WERI-Rb-1 (cell line): ENCODE measurements at regions not wholly inside any gene's neighbourhood (a gene's known extent, or its start where the extent isn't known, plus 50 kb on each side); places are given as distances from the start of the nearest gene placed in this dataset.
"Not testable (repeated sequence)": the region's sequence is repeated elsewhere in the genome, so short reads cannot be mapped to it uniquely, and the experiment has no call there.

Experiments
- DNase-seq: peaks from one replicate; pipeline ENCODE4 v3.0.0-alpha.2; 2020
- H3K27ac ChIP-seq: fragments of 250-450 bp; sonication (Bioruptor Pico); 2 replicates; pipeline ENCODE4 v1.5.1; 2020; ENCODE audit warnings: mild to moderate bottlenecking, moderate library complexity
- H3K27me3 ChIP-seq: fragments of 250-450 bp; sonication (Bioruptor Pico); 2 replicates; pipeline ENCODE4 v1.5.1; 2021; ENCODE audit warnings: mild to moderate bottlenecking, low read depth, moderate library complexity; ENCODE audit not compliant: insufficient read depth, severe bottlenecking
- H3K36me3 ChIP-seq: fragments of 250-450 bp; sonication (Bioruptor Pico); 2 replicates; pipeline ENCODE4 v1.5.1; 2020; ENCODE audit warnings: mild to moderate bottlenecking, moderate library complexity
- H3K4me3 ChIP-seq: 2 replicates; pipeline ENCODE4 v1.5.1; 2011; ENCODE audit warnings: low read depth, mild to moderate bottlenecking, control low read depth, low read length
- H3K9me3 ChIP-seq: fragments of 250-450 bp; sonication (Bioruptor Pico); 2 replicates; pipeline ENCODE4 v1.5.1; 2021; ENCODE audit warnings: mild to moderate bottlenecking, moderate library complexity; ENCODE audit not compliant: severe bottlenecking
- TF ChIP-seq, protein P1 (sequence below): IDR thresholded peaks from 2 replicates; pipeline ENCODE4 v1.5.1; 2011; ENCODE audit warnings: low read depth, mild to moderate bottlenecking, control low read depth, inconsistent platforms, low read length

DNA sequence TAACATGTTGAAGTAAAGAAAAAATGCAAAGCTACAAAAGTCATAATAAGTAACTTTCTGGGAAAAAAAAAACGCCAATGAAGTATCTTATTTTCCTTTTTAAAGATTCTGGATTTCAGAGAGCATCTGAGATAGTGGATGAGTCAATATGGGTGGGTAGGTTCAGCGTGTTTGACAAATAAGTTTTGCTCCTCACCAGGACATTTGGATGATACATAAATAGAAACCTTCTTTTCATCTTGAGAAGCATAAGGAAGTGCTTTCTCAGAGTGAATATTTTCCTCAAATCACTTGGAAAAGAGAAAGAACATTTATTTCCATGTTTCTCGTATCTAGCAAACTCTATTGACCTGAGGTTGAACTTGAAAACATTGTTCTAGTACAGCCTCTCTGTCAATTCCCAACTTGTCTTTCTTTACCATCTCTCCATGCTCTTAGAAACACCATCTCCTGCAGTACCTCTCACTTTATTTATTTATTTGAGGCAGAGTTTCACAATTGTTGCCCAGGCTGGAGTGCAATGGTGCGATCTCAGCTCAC is 463.2 kb downstream of the KLF5 start:
- TF ChIP-seq, protein P1, sequence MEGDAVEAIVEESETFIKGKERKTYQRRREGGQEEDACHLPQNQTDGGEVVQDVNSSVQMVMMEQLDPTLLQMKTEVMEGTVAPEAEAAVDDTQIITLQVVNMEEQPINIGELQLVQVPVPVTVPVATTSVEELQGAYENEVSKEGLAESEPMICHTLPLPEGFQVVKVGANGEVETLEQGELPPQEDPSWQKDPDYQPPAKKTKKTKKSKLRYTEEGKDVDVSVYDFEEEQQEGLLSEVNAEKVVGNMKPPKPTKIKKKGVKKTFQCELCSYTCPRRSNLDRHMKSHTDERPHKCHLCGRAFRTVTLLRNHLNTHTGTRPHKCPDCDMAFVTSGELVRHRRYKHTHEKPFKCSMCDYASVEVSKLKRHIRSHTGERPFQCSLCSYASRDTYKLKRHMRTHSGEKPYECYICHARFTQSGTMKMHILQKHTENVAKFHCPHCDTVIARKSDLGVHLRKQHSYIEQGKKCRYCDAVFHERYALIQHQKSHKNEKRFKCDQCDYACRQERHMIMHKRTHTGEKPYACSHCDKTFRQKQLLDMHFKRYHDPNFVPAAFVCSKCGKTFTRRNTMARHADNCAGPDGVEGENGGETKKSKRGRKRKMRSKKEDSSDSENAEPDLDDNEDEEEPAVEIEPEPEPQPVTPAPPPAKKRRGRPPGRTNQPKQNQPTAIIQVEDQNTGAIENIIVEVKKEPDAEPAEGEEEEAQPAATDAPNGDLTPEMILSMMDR, result no peak
- H3K4me3 ChIP-seq, result no peak overlapping the region
- no peak for DNase-seq
- H3K27ac ChIP-seq, result no peak overlapping the region
- H3K9me3 ChIP-seq, result no peaks in the 10 kb centered on the region
- no peaks in the 10 kb centered on the region for H3K36me3 ChIP-seq
- no peaks in the 10 kb centered on the region for H3K27me3 ChIP-seq

DNA sequence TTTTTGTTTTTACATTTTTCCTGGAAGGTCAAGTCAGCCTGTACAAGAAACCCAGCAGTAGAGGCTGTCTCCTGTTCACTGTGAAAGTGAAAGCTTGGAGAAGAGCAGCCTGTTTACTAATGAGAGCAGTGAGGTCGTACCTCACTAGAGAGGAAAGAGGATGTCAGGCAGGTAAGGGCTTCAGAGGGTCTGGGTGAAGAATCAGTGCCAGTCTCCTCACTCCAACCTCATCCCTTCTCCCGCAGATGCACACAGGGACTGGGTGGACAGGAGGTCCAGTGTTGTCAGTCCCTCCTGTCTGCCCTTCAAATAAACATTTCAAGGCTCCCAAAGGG is 462.5 kb downstream of the KLF5 start:
- no peaks in the 10 kb centered on the region for H3K36me3 ChIP-seq
- no peaks in the 10 kb centered on the region for H3K27me3 ChIP-seq
- no peak for DNase-seq
- no peaks in the 10 kb centered on the region for H3K9me3 ChIP-seq
- no peak overlapping the region for H3K27ac ChIP-seq
- TF ChIP-seq, protein P1, result no peak
- H3K4me3 ChIP-seq, result no peak overlapping the region

DNA sequence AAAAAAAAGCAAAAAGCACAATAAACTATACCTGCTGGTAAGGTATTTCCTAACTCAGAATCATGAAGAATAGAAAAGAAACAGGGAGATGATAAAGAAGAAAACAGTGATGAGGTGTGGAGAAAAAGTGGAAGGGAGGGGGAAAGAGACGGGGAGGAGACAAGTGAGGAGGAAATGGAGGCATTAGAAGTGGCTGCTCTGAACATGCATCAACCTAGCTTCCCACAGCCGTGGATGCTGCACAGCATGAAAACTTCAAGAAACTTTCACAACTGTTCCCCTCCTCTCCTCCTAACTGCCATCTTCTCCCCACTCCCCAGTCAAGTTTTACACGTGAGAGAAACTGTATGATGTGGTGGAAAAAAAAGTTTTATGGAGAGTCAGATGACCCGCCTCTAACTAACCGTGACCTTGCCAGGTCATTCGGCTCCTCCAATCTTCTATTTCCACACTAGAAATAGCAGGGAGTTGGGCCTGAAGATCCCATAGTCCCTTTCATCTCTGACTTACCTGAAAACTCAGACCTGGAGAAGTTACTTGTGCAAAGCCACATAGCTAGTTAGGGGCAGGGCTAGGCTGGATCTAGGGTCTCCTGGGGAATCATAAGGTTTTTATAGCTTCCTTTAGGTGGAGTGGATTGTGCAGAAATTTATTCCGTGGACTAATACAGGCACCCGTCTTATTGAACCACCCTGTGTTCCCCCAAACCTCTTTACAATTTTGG is 461.9 kb downstream of the KLF5 start:
- no peaks in the 10 kb centered on the region for H3K9me3 ChIP-seq
- no peak for DNase-seq
- TF ChIP-seq, protein P1, result no peak
- H3K36me3 ChIP-seq, result no peaks in the 10 kb centered on the region
- H3K4me3 ChIP-seq, result no peak overlapping the region
- H3K27me3 ChIP-seq, result no peaks in the 10 kb centered on the region
- no peak overlapping the region for H3K27ac ChIP-seq

DNA sequence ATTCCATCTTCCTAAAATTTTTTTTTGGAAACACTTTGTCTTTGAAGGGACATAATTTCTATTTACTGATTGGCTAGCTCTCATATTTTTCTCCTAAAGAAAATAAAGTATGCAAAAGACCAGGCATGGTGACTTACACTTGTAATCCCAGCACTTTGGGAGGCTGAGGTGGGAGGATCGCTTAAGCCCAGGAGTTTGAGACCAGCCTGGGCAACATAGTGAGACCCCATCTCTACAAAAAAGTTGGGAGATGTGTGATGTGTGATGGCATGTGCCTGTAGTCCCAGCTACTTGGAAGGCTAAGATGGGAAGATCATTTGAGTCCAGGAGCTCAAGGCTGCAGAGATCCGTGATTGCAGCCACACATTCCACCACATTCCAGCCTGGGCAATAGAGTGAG is 461.3 kb downstream of the KLF5 start:
- not testable (repeated sequence) for H3K27ac ChIP-seq, H3K9me3 ChIP-seq, H3K4me3 ChIP-seq, H3K36me3 ChIP-seq, DNase-seq, H3K27me3 ChIP-seq

DNA sequence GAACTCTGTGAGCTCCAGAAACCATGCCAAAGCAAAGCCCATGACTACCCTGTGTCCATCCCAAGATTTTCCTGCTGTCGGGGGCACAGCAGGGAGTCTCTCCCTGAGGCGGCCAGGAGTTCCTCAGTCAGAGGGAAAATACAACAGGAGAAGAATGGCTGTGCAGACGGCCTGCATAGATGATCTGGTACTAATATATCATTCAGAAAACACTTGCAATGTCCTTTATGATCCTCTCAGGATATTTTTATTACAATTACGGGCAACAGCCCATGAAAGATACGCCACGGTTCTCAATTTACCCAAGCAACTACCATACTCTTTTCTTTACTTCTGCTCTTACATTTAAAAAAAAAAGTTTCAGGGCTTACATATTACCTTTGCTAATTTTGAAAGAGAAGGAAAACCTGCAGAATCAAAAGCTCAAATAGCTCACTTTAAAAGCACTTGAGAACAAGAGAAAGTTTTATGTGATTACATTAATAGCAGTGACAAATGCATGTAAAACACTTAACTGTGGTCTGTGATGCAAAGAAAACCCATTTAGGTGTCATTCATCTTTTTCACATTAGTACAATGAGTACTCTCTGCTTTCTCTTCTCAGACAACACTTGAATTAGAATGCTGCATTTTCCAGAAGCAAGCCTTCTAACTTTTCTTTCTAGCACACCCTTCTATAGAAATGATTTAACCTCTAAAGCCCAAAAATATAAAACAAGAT is 460.8 kb downstream of the KLF5 start:
- TF ChIP-seq, protein P1, result no peak
- no peak for DNase-seq

DNA sequence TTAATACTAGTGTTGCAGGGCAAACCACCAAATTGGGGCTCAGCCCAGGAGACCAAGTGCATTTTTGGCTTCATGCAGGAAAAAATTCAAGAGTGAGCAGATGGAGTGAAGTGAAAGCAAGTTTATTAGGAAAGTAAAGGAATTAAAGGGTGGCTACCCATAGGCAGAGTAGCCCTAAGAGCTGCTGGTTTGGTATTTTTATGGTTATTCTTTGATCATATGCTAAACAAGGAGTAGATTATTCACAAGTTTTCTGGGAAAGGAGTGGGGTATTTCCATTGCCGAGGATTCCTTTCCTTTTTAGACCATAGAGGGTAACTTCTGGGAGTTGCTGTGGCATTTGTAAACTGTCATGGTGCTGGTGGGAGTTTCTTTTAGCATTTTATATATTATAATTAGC is 459.0 kb downstream of the KLF5 start:
- DNase-seq, result no peak
- Histone ChIP-seq H3K27ac (no peak overlapping the region), H3K27me3 (no peaks in the 10 kb centered on the region), H3K4me3 (no peak overlapping the region), H3K36me3 (no peaks in the 10 kb centered on the region), H3K9me3 (no peaks in the 10 kb centered on the region)
- TF ChIP-seq, protein P1, result no peak

More for the DNA sequence above, 460.8 kb downstream of the KLF5 start:
- Histone ChIP-seq H3K9me3 (no peaks in the 10 kb centered on the region), H3K27me3 (no peaks in the 10 kb centered on the region), H3K36me3 (no peaks in the 10 kb centered on the region), H3K27ac (no peak overlapping the region), H3K4me3 (no peak overlapping the region)
